ENCODE measurements at regions not wholly inside any gene's neighbourhood (a gene's known extent, or its start where the extent isn't known, plus 50 kb on each side); places are given as distances from the start of the nearest gene placed in this dataset.

DNA sequence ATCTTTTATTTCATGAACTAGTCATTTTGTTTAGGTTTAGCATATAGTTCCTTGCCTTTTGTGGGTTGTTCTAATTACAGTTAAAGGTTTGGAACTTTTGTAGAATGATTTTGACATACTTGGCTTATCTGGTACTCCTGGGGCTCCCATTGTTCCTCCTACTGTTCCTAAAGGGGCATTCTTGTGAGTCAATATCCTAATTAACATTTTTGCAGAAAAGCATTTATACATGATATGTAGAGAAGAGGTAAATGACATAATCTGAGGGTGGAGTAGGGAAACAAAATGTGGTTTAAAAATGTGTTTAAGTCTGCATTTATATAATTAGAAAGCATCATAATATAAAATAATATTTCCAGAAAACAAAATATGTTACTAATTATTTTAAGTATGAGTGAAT lies 529.2 kb downstream of the FAT4 start:
- ChIA-PET CTCF (no interaction called here), POLR2A (no interaction called here)
- Mint-ChIP-seq H3K9me3 (no peaks in the 10 kb centered on the region), H3K4me3 (no peak overlapping the region), H3K4me1 (no peaks in the 10 kb centered on the region), H3K27me3 (ENCODE audit: low read depth) (no peaks in the 10 kb centered on the region), H3K27ac (no peak overlapping the region), H3K36me3 (no peaks in the 10 kb centered on the region)
- DNase-seq (ENCODE audit: low spot score) (no peak), ATAC-seq (no peak)
- TF ChIP-seq ZNF121 (CRISPR knock-in tag; IDR thresholded peaks at IDR 0.05) (no peak), RORB (CRISPR knock-in tag; IDR thresholded peaks at IDR 0.05) (no peak), JUN (CRISPR knock-in tag; IDR thresholded peaks at IDR 0.05) (no peak), ESRRA (CRISPR knock-in tag; IDR thresholded peaks at IDR 0.05; ENCODE audit: borderline replicate concordance) (no peak), ZNF416 (CRISPR knock-in tag; IDR thresholded peaks at IDR 0.05) (no peak), SMAD3 (CRISPR knock-in tag; IDR thresholded peaks at IDR 0.05; ENCODE audit: borderline replicate concordance) (no peak), ELF4 (CRISPR knock-in tag; IDR thresholded peaks at IDR 0.05; ENCODE audit: low read depth) (no peak)
- TF ChIP-seq, protein P1, sequence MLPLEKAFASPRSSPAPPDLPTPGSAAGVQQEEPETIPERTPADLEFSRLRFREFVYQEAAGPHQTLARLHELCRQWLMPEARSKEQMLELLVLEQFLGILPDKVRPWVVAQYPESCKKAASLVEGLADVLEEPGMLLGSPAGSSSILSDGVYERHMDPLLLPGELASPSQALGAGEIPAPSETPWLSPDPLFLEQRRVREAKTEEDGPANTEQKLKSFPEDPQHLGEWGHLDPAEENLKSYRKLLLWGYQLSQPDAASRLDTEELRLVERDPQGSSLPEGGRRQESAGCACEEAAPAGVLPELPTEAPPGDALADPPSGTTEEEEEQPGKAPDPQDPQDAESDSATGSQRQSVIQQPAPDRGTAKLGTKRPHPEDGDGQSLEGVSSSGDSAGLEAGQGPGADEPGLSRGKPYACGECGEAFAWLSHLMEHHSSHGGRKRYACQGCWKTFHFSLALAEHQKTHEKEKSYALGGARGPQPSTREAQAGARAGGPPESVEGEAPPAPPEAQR (CRISPR knock-in tag; IDR thresholded peaks at IDR 0.05) = no peak
- TF ChIP-seq, protein P2, sequence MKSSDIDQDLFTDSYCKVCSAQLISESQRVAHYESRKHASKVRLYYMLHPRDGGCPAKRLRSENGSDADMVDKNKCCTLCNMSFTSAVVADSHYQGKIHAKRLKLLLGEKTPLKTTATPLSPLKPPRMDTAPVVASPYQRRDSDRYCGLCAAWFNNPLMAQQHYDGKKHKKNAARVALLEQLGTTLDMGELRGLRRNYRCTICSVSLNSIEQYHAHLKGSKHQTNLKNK (CRISPR knock-in tag; IDR thresholded peaks at IDR 0.05) = no peak

GRCh38 chr4:125847518-125847917 lies 532.8 kb downstream of the FAT4 start:
- Mint-ChIP-seq H3K4me3 (no peak overlapping the region), H3K4me1 (no peaks in the 10 kb centered on the region), H3K36me3 (no peaks in the 10 kb centered on the region), H3K27me3 (ENCODE audit: low read depth) (no peaks in the 10 kb centered on the region), H3K27ac (no peak overlapping the region), H3K9me3 (no peaks in the 10 kb centered on the region)
- POLR2A ChIA-PET = no interaction called here
- CTCF ChIA-PET = no interaction called here
- ATAC-seq (no peak), DNase-seq (ENCODE audit: low spot score) (no peak)
- TF ChIP-seq STAT6 (CRISPR knock-in tag; conservative IDR thresholded peaks at IDR 0.05; ENCODE audit: low read depth) (no peak), IRF2 (CRISPR knock-in tag; IDR thresholded peaks at IDR 0.05; ENCODE audit: borderline replicate concordance, low read depth) (no peak), ZNF396 (CRISPR knock-in tag; IDR thresholded peaks at IDR 0.05; ENCODE audit: borderline replicate concordance) (no peak), ZNF138 (CRISPR knock-in tag; conservative IDR thresholded peaks at IDR 0.05) (no peak), JUN (CRISPR knock-in tag; IDR thresholded peaks at IDR 0.05) (no peak), ZNF263 (CRISPR knock-in tag; IDR thresholded peaks at IDR 0.05; ENCODE audit: low read depth) (no peak), CREB1 (CRISPR knock-in tag; IDR thresholded peaks at IDR 0.05) (no peak), ESRRA (CRISPR knock-in tag; IDR thresholded peaks at IDR 0.05; ENCODE audit: borderline replicate concordance) (no peak), GTF2I (CRISPR knock-in tag; conservative IDR thresholded peaks at IDR 0.05) (no peak), GRHL2 (CRISPR knock-in tag; IDR thresholded peaks at IDR 0.05; ENCODE audit: insufficient replicate concordance, severe bottlenecking) (no peak), SMAD4 (CRISPR knock-in tag; IDR thresholded peaks at IDR 0.05) (no peak), RORB (CRISPR knock-in tag; IDR thresholded peaks at IDR 0.05) (no peak), ZNF317 (CRISPR knock-in tag; IDR thresholded peaks at IDR 0.05; ENCODE audit: borderline replicate concordance, low read depth) (no peak), ELF4 (CRISPR knock-in tag; IDR thresholded peaks at IDR 0.05; ENCODE audit: low read depth) (no peak), ETV6 (CRISPR knock-in tag; IDR thresholded peaks at IDR 0.05) (no peak), NR1H2 (CRISPR knock-in tag; IDR thresholded peaks at IDR 0.05) (no peak)
- TF ChIP-seq, protein P3, sequence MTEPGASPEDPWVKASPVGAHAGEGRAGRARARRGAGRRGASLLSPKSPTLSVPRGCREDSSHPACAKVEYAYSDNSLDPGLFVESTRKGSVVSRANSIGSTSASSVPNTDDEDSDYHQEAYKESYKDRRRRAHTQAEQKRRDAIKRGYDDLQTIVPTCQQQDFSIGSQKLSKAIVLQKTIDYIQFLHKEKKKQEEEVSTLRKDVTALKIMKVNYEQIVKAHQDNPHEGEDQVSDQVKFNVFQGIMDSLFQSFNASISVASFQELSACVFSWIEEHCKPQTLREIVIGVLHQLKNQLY (CRISPR knock-in tag; IDR thresholded peaks at IDR 0.05) = no peak
- TF ChIP-seq, protein P4, sequence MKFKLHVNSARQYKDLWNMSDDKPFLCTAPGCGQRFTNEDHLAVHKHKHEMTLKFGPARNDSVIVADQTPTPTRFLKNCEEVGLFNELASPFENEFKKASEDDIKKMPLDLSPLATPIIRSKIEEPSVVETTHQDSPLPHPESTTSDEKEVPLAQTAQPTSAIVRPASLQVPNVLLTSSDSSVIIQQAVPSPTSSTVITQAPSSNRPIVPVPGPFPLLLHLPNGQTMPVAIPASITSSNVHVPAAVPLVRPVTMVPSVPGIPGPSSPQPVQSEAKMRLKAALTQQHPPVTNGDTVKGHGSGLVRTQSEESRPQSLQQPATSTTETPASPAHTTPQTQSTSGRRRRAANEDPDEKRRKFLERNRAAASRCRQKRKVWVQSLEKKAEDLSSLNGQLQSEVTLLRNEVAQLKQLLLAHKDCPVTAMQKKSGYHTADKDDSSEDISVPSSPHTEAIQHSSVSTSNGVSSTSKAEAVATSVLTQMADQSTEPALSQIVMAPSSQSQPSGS (CRISPR knock-in tag; IDR thresholded peaks at IDR 0.05; ENCODE audit: borderline replicate concordance, low read depth) = no peak
- TF ChIP-seq, protein P5, sequence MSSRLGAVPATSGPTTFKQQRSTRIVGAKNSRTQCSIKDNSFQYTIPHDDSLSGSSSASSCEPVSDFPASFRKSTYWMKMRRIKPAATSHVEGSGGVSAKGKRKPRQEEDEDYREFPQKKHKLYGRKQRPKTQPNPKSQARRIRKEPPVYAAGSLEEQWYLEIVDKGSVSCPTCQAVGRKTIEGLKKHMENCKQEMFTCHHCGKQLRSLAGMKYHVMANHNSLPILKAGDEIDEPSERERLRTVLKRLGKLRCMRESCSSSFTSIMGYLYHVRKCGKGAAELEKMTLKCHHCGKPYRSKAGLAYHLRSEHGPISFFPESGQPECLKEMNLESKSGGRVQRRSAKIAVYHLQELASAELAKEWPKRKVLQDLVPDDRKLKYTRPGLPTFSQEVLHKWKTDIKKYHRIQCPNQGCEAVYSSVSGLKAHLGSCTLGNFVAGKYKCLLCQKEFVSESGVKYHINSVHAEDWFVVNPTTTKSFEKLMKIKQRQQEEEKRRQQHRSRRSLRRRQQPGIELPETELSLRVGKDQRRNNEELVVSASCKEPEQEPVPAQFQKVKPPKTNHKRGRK (CRISPR knock-in tag; IDR thresholded peaks at IDR 0.05; ENCODE audit: borderline replicate concordance) = no peak
- TF ChIP-seq, protein P6, sequence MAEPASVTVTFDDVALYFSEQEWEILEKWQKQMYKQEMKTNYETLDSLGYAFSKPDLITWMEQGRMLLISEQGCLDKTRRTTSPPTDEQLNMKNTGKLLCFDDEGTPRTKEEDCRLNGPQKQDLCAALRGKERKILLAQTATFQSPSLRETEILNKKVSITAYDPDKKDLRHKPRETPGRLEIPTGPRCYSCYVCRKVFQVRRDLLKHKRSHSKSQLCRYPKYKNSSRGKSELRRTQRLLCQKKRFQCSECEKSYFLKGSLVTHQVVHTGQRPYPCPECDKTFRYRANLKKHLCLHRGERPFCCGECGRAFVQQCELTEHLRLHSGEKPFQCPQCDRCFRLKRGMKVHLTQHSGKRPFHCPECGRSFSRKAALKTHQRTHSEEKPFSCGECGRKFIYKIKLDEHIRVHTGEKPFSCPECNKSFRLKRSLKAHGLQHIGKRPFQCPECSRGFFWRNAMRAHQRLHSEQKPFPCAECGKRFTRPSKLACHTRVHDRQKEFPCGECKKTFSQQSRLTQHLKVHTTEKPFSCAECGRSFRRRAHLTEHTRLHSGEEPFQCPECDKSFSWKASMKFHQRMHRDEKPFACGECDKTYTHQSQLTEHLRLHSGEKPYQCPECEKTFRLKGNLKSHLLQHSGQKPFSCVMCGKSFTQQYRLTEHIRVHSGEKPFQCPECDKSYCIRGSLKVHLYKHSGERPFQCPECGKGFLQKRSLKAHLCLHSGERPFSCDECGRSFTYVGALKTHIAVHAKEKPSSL (CRISPR knock-in tag; conservative IDR thresholded peaks at IDR 0.05) = no peak
